Lower leg skin (tissue), 4 donors: ENCODE measurements at regions not wholly inside any gene's neighbourhood (a gene's known extent, or its start where the extent isn't known, plus 50 kb on each side); places are given as distances from the start of the nearest gene placed in this dataset.

Experiments
- DNase-seq, 2 donors: peaks; one replicate each; pipeline ENCODE4 v3.0.0-alpha.2; 2019; ENCODE audit warnings: low spot score in 2 of 2
- H3K4me3 ChIP-seq: fragments of 200-600 bp; sonication (generic); 2 replicates; pipeline ENCODE4 v1.5.1; 2017; ENCODE audit warnings: mild to moderate bottlenecking, low read depth; ENCODE audit not compliant: poor library complexity, severe bottlenecking
- CTCF ChIP-seq, 3 donors: fragments of 450-650 bp; IDR thresholded peaks; one replicate each; pipeline ENCODE4 v1.5.1; 2016; ENCODE audit warnings: antibody characterized with exemption in 3 of 3, mild to moderate bottlenecking in 3 of 3, moderate library complexity in 2 of 3
- POLR2A ChIP-seq, 2 donors: fragments of 450-650 bp; IDR thresholded peaks; one replicate each; pipeline ENCODE4 v1.6.1; 2016 to 2017; ENCODE audit warnings: antibody characterized with exemption in 2 of 2, mild to moderate bottlenecking in 1 of 2, moderate library complexity in 1 of 2
- WGBS, 2 donors: methylation state at CpG; one replicate each; pipeline ENCODE4 v1.1.5; 2018; 5-methylcytosine and 5-hydroxymethylcytosine counted together
- intact Hi-C: fragments of 100-400 bp; cut with DNase I; formaldehyde crosslinking; loops from one replicate; pipeline ENCODE4 v1.15.0; 2023; ENCODE audit warnings: low total_unique reads

GRCh38 chr12:75964150-75964549 is 67.4 kb downstream of the PHLDA1 start:
- no peak for DNase-seq
- TF ChIP-seq POLR2A (IDR thresholded peaks at IDR 0.05) (no peak), CTCF (IDR thresholded peaks at IDR 0.05) (no peak)
- H3K4me3 ChIP-seq, result no peak overlapping the region
- intact Hi-C loops, result no loop called here
- 52 to 88% methylated on average over 1 of the region's 1 CpG for WGBS, 2 donors

GRCh38 chr12:75961878-75962277 is 69.7 kb downstream of the PHLDA1 start:
- no peak for DNase-seq
- TF ChIP-seq POLR2A (IDR thresholded peaks at IDR 0.05), result no peak
- TF ChIP-seq CTCF (IDR thresholded peaks at IDR 0.05), result no peak
- WGBS, 2 donors, result 78 to 82% methylated on average over 4 of the region's 4 CpGs
- no peak overlapping the region for H3K4me3 ChIP-seq
- intact Hi-C loops, result no loop called here

GRCh38 chr12:75960954-75961661 is 70.5 kb downstream of the PHLDA1 start:
- 93 to 96% methylated on average over 6 of the region's 6 CpGs for WGBS, 2 donors
- intact Hi-C loops, result no loop called here
- TF ChIP-seq CTCF (IDR thresholded peaks at IDR 0.05) (no peak), POLR2A (IDR thresholded peaks at IDR 0.05) (no peak)
- DNase-seq, result no peak
- H3K4me3 ChIP-seq, result no peak overlapping the region

- DNase-seq, result no peak
- no peak overlapping the region for H3K4me3 ChIP-seq
- no peak for TF ChIP-seq CTCF (IDR thresholded peaks at IDR 0.05)
- TF ChIP-seq POLR2A (IDR thresholded peaks at IDR 0.05), result no peak
- intact Hi-C loops, result no loop called here
- WGBS, 2 donors, result 55 to 63% methylated on average over 6 of the region's 6 CpGs
Measured at GRCh38 chr12:75960086-75960910, 71.3 kb downstream of the PHLDA1 start.

- intact Hi-C loops, result no loop called here
- WGBS, 2 donors, result 46 to 48% methylated on average over 2 of the region's 2 CpGs
Measured at GRCh38 chr12:75959506-75959905, 72.1 kb downstream of the PHLDA1 start.

More at GRCh38 chr12:75959506-75959905, 72.1 kb downstream of the PHLDA1 start:
- no peak overlapping the region for H3K4me3 ChIP-seq
- TF ChIP-seq CTCF (IDR thresholded peaks at IDR 0.05) (no peak), POLR2A (IDR thresholded peaks at IDR 0.05) (no peak)
- no peak for DNase-seq
